GM18505 (cell line): ENCODE measurements at regions not wholly inside any gene's neighbourhood (a gene's known extent, or its start where the extent isn't known, plus 50 kb on each side); places are given as distances from the start of the nearest gene placed in this dataset.

Experiments used
- ATAC-seq: cut with Tn5 transposase; IDR thresholded peaks from one replicate; pipeline ENCODE4 v1.9.1; 2021; ENCODE audit not compliant: unreplicated experiment
- POLR2A ChIP-seq: IDR thresholded peaks from 4 replicates; pipeline ENCODE4 v1.6.1; 2011; ENCODE audit warnings: borderline replicate concordance; ENCODE audit not compliant: insufficient read depth, insufficient read length; ENCODE audit errors: extremely low read depth

DNA sequence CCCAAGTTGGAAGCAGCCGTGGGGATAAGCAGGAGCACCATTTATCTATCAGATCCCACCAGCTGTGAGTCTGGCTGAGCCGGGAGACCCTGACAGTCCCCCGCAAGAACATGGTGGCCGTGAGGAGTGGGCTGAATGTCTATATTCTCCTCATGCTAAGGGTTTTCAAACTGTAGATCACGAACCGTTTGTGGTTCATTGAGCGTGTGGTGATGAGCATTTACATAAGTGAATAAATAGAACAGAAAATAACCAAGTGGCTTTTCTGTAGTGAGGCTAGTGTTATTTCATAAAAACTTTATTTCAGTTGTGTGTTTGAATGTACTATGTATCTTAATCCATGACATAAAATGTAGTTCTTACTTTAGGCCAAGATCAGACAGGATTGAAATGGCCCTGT is 190.2 kb upstream of the APCDD1 start:
- ATAC-seq = no peak
- no peak for TF ChIP-seq POLR2A

- ATAC-seq = no peak
- no peak for TF ChIP-seq POLR2A
These were observed 188.7 kb upstream of the APCDD1 start for GRCh38 chr18:10265560-10266333.

- ATAC-seq = no peak
- TF ChIP-seq POLR2A = no peak
These were observed 188.2 kb upstream of the APCDD1 start for GRCh38 chr18:10266334-10266590.

- no peak for ATAC-seq
- TF ChIP-seq POLR2A = no peak
These were observed 185.2 kb upstream of the APCDD1 start for GRCh38 chr18:10269261-10269660.

- no peak for TF ChIP-seq POLR2A
These were observed 184.3 kb upstream of the APCDD1 start for GRCh38 chr18:10270151-10270571.

GRCh38 chr18:10271481-10271880 is 183.0 kb upstream of the APCDD1 start:
- TF ChIP-seq POLR2A = no peak
- ATAC-seq = no peak

More at GRCh38 chr18:10270151-10270571, 184.3 kb upstream of the APCDD1 start:
- no peak for ATAC-seq

DNA sequence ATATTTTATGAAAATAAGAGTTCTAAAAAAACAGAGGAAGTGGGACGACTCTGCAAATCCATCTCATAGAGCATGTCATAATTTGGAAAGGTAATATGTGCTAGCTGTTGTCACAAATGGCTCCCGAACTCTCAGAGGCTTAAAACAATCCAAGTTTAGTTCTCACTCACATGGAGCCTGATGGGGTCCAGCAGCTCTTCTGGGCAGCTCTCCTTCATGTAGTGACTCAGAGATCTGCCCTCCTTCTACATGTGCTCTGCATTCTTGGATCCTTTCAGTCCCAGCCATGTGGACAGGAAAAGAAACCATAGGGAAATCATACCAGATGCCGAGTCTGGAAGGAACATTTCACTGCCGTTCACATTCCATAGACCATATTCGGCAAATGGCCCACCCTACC is 180.1 kb upstream of the APCDD1 start:
- TF ChIP-seq POLR2A = no peak
- no peak for ATAC-seq

GRCh38 chr18:10275486-10275885 is 178.9 kb upstream of the APCDD1 start:
- no peak for ATAC-seq

DNA sequence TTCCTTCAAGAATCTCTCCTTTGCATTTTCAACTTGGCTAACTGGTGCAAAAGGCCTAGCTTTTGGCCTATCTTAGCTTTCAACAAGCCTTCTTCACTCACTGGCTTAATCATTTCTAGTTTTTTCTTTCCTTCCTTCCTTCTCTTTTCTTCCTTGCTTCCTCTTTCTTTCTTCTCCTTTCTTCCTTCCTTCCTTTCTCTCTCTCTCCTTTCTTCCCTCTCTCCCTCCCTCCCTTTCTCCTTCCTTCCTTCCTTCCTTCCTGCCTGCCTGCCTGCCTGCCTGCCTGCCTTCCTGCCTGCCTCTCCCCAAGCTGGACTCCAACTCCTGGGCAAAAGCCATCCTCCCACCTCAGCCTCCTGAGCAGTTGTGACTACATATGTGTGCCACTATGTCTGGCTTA is 176.2 kb upstream of the APCDD1 start:
- TF ChIP-seq POLR2A = no peak

More at GRCh38 chr18:10275486-10275885, 178.9 kb upstream of the APCDD1 start:
- TF ChIP-seq POLR2A = no peak

GRCh38 chr18:10279471-10279870 is 175.0 kb upstream of the APCDD1 start:
- no peak for ATAC-seq
- TF ChIP-seq POLR2A = no peak

More for the DNA sequence above, 176.2 kb upstream of the APCDD1 start:
- no peak for ATAC-seq

- no peak for TF ChIP-seq POLR2A
- ATAC-seq = no peak
These were observed 174.4 kb upstream of the APCDD1 start for GRCh38 chr18:10279905-10280644.

- no peak for TF ChIP-seq POLR2A
- ATAC-seq = no peak
These were observed 169.7 kb upstream of the APCDD1 start for GRCh38 chr18:10284540-10285282.

- ATAC-seq = no peak
- no peak for TF ChIP-seq POLR2A
These were observed 169.2 kb upstream of the APCDD1 start for GRCh38 chr18:10285283-10285640.
